GM12878 (cell line): ENCODE measurements at regions not wholly inside any gene's neighbourhood (a gene's known extent, or its start where the extent isn't known, plus 50 kb on each side); places are given as distances from the start of the nearest gene placed in this dataset.

Source experiments
- ATAC-seq: fragments of 200-7000 bp; cut with Tn5 transposase; 3 replicates; pipeline ENCODE4 v1.9.1; 2020; ENCODE audit warnings: mild to moderate bottlenecking, moderate library complexity
- BruUV-seq: library from RNA; stranded (reverse); fragments of 400-500 nt; replicated peaks from 2 replicates; lab custom pipeline; 2021; lab: Mats Ljungman, UMichigan
- CTCF ChIA-PET: fragments of 300-600 bp; sonication (Branson Sonifier 250); formaldehyde crosslinking; extraction: SDS; loops from one replicate; lab custom pipeline; 2021; ENCODE audit warnings: inconsistent platforms; lab: Yijun Ruan, JAX
- POLR2A ChIA-PET: fragments of 350-600 bp; formaldehyde crosslinking; extraction: SDS; loops from one replicate; lab custom pipeline; 2021; ENCODE audit warnings: inconsistent platforms; lab: Charles Lee
- RAD21 ChIA-PET: fragments of 300-600 bp; sonication (Branson Sonifier 250); formaldehyde crosslinking; loops from one replicate; lab custom pipeline; 2023; ENCODE audit warnings: antibody characterized with exemption; ENCODE audit not compliant: unreplicated experiment; lab: Charles Lee
- SMC1A ChIA-PET: fragments of 300-600 bp; sonication (Branson Sonifier 250); formaldehyde crosslinking; loops from one replicate; lab custom pipeline; 2023; ENCODE audit not compliant: unreplicated experiment, uncharacterized antibody; lab: Charles Lee
- DNase-seq: peaks from one replicate; pipeline ENCODE4 v3.0.0-alpha.2; 2011; ENCODE audit warnings: low read depth, low spot score
- FAIRE-seq: peaks from 3 replicates; lab custom pipeline; 2011; peaks lifted over from hg19 to GRCh38; lab: Jason Lieb, UNC
- H2AFZ ChIP-seq: 2 replicates; pipeline ENCODE4 v1.6.0; 2011; ENCODE audit warnings: low read depth, low read length, control low read depth; ENCODE audit not compliant: control insufficient read depth
- H3K27ac ChIP-seq: 2 replicates; pipeline ENCODE4 v1.5.1; 2011; ENCODE audit warnings: control low read depth; ENCODE audit not compliant: control insufficient read depth, insufficient read depth
- H3K27me3 ChIP-seq, 2 experiments: replicated peaks in 1 of 2; 2 replicates each; pipeline versions ENCODE4 v1.6.0 to v1.6.1; 2011; ENCODE audit warnings: low read length in 1 of 2; ENCODE audit not compliant: control insufficient read depth in 2 of 2, insufficient read depth in 2 of 2
- H3K36me3 ChIP-seq, 2 experiments: 2 replicates each; pipeline ENCODE4 v1.5.1; 2011; ENCODE audit warnings: low read length in 1 of 2; ENCODE audit not compliant: control insufficient read depth in 2 of 2, insufficient read depth in 2 of 2
- H3K4me1 ChIP-seq: 2 replicates; pipeline ENCODE4 v1.6.1; 2011; ENCODE audit warnings: mild to moderate bottlenecking, low read length, moderate library complexity, mixed read lengths; ENCODE audit not compliant: control insufficient read depth, insufficient read depth
- H3K4me2 ChIP-seq: 2 replicates; pipeline ENCODE4 v1.6.0; 2011; ENCODE audit warnings: control low read depth; ENCODE audit not compliant: control insufficient read depth, insufficient read depth
- H3K4me3 ChIP-seq: fragments of 200-600 bp; sonication (generic); 2 replicates; pipeline ENCODE4 v1.5.1; 2016
- H3K79me2 ChIP-seq: 2 replicates; pipeline ENCODE4 v1.6.0; 2011; ENCODE audit warnings: low read length; ENCODE audit not compliant: control insufficient read depth, insufficient read depth
- H3K9ac ChIP-seq: 2 replicates; pipeline ENCODE4 v1.8.0; 2011; ENCODE audit warnings: low read length, control low read depth, mixed read lengths; ENCODE audit not compliant: control insufficient read depth, insufficient read depth
- H3K9me3 ChIP-seq: replicated peaks from 3 replicates; pipeline ENCODE4 v1.5.1; 2011; ENCODE audit warnings: mild to moderate bottlenecking, low read length; ENCODE audit not compliant: control insufficient read depth, insufficient read depth
- H4K20me1 ChIP-seq: 2 replicates; pipeline ENCODE4 v1.6.0; 2011; ENCODE audit not compliant: control insufficient read depth, insufficient read depth
- ATF2 ChIP-seq: IDR thresholded peaks from 2 replicates; pipeline ENCODE4 v1.6.1; 2012; ENCODE audit warnings: low read length, inconsistent platforms
- GABPA ChIP-seq: IDR thresholded peaks from 2 replicates; pipeline ENCODE4 v1.6.1; 2014; ENCODE audit warnings: antibody characterized with exemption, low read depth, mild to moderate bottlenecking, inconsistent platforms
- HDAC6 ChIP-seq: fragments of 200-600 bp; sonication (generic); IDR thresholded peaks from one replicate; pipeline ENCODE4 v1.8.0; 2017; ENCODE audit warnings: antibody characterized with exemption; ENCODE audit not compliant: unreplicated experiment
- NR2C1 ChIP-seq: fragments of 450-650 bp; IDR thresholded peaks from 2 replicates; pipeline ENCODE4 v1.6.1; 2017; ENCODE audit warnings: antibody characterized with exemption, mild to moderate bottlenecking, moderate library complexity
- SIN3A ChIP-seq: IDR thresholded peaks from 2 replicates; pipeline ENCODE4 v1.6.1; 2012; ENCODE audit warnings: low read depth, low read length, improper control_type of control experiment
- SKIL ChIP-seq: fragments of 450-650 bp; IDR thresholded peaks from 2 replicates; pipeline ENCODE4 v1.6.1; 2017; ENCODE audit warnings: mild to moderate bottlenecking, low read depth, inconsistent platforms; ENCODE audit not compliant: poor library complexity, severe bottlenecking
- SUPT20H ChIP-seq: IDR thresholded peaks from 2 replicates; pipeline ENCODE4 v1.6.1; 2011; ENCODE audit warnings: low read depth, mild to moderate bottlenecking, low read length, moderate library complexity, borderline replicate concordance; ENCODE audit not compliant: control insufficient read depth
- TBL1XR1 ChIP-seq: IDR thresholded peaks from 2 replicates; pipeline ENCODE4 v1.6.1; 2012; ENCODE audit warnings: low read depth, low read length, improper control_type of control experiment
- YY1 ChIP-seq: IDR thresholded peaks from 2 replicates; pipeline ENCODE4 v1.6.1; 2011; ENCODE audit warnings: low read depth, mild to moderate bottlenecking, low read length
- WGBS: methylation state at CpG from one replicate; pipeline ENCODE4 v1.1.6; 2016; ENCODE audit warnings: low lambda C conversion rate; ENCODE audit not compliant: insufficient replicate concordance, insufficient coverage; ENCODE audit errors: missing lambda C conversion rate; 5-methylcytosine and 5-hydroxymethylcytosine counted together
- in situ Hi-C: fragments of 300-500 bp; cut with MboI; formaldehyde crosslinking; loops from 9 replicates; pipeline ENCODE4 v1.14.3; 2018; ENCODE audit warnings: mixed read lengths
- intact Hi-C: fragments of 100-400 bp; cut with micrococcal nuclease; formaldehyde crosslinking; loops from one replicate; pipeline ENCODE4 v1.14.2; 2022; ENCODE audit not compliant: unreplicated experiment

DNA sequence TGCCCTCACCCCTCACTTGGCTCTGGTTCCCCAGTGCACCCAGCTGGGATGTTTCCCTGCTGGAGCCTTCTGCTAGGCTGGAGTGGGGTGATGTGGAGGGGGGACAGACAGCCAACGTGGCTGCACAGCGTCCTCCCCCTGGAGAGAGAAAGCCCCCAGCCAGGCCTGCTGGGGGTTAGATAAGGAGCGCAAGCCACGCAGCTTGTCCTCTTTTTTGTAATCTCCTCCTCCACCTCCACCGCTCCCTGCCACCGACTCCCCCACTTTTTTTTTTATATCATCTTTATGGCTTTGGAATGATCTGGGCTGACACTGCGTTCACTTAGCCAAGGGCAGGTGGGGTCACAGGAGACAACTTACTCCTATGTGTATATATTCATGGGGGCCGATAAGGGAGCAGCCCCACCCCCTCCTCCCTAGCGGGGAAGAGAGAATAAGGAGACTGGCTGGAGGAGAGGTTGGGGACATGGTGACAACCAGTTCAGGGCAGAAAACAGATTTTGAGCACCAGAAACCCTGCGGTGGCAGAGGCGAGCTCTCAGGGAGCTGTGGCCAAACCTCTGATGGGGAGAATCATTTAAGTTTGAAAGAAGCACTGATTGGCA is 169.9 kb upstream of the LHX5 start:
- H3K79me2 ChIP-seq: no peaks in the 10 kb centered on the region
- BruUV-seq: no TSS peak
- H4K20me1 ChIP-seq: no peaks in the 10 kb centered on the region
- ATAC-seq: no peak
- TF ChIP-seq SUPT20H (no peak), HDAC6 (no peak), SKIL (no peak), SIN3A (no peak), TBL1XR1 (no peak), GABPA (no peak), YY1 (no peak), NR2C1 (no peak), ATF2 (no peak)
- RAD21 ChIA-PET: no interaction called here
- 36% methylated on average over 11 of the region's 11 CpGs for WGBS
- no peak overlapping the region for H3K4me3 ChIP-seq
- H3K9ac ChIP-seq: no peak overlapping the region
- H3K27me3 ChIP-seq: peaks cover 0 to 2% of the 10 kb centered on the region in 2 experiments; a peak in 3 of 4 replicates
- in situ Hi-C loops (no loop called here), intact Hi-C loops (no loop called here)
- H3K27ac ChIP-seq: no peak overlapping the region
- H2AFZ ChIP-seq: no peak overlapping the region
- POLR2A ChIA-PET: no interaction called here
- no peaks in the 10 kb centered on the region for H3K9me3 ChIP-seq
- FAIRE-seq: no peak
- no peak for DNase-seq
- SMC1A ChIA-PET: no interaction called here
- no peaks in the 10 kb centered on the region for H3K4me1 ChIP-seq
- CTCF ChIA-PET: no interaction called here
- no peak overlapping the region for H3K4me2 ChIP-seq
- H3K36me3 ChIP-seq: no peaks in the 10 kb centered on the region
